RWPE1 (cell line): ENCODE measurements at regions not wholly inside any gene's neighbourhood (a gene's known extent, or its start where the extent isn't known, plus 50 kb on each side); places are given as distances from the start of the nearest gene placed in this dataset.
"Not testable (repeated sequence)": the region's sequence is repeated elsewhere in the genome, so short reads cannot be mapped to it uniquely, and the experiment has no call there.

Experiments used
- CTCF ChIA-PET: fragments of 350-600 bp; sonication (Branson Sonifier 250); formaldehyde crosslinking; extraction: SDS; loops from one replicate; lab custom pipeline; 2021; lab: Yijun Ruan, JAX
- POLR2A ChIA-PET: fragments of 400-600 bp; formaldehyde crosslinking; extraction: SDS; loops from one replicate; lab custom pipeline; 2020; ENCODE audit warnings: antibody characterized with exemption; ENCODE audit not compliant: low non-redundant PET; lab: Yijun Ruan, JAX
- DNase-seq: peaks from one replicate; pipeline ENCODE4 v3.0.0; 2012; ENCODE audit warnings: low spot score
- H3K27ac ChIP-seq: fragments of 450-650 bp; 2 replicates; pipeline ENCODE4 v1.5.1; 2017
- CTCF ChIP-seq: fragments of 450-650 bp; conservative IDR thresholded peaks from 2 replicates; pipeline ENCODE4 v1.5.1; 2017; ENCODE audit warnings: low read depth, mild to moderate bottlenecking

GRCh38 chr12:131464081-131464480 lies 246.8 kb upstream of the SFSWAP start:
- POLR2A ChIA-PET = no interaction called here

GRCh38 chr12:131466306-131466705 lies 244.6 kb upstream of the SFSWAP start:
- ChIA-PET CTCF (no interaction called here), POLR2A (no interaction called here)
- no peak overlapping the region for H3K27ac ChIP-seq
- no peak for DNase-seq
- no peak for TF ChIP-seq CTCF

More at GRCh38 chr12:131464081-131464480, 246.8 kb upstream of the SFSWAP start:
- CTCF ChIA-PET = interaction anchor here (1.0 kb wide), 1 partner anchor 9 kb away, joined by 4 read pairs; no protein-coding TSS in a partner anchor
- no peak overlapping the region for H3K27ac ChIP-seq
- DNase-seq = no peak
- no peak for TF ChIP-seq CTCF

GRCh38 chr12:131466932-131467331 lies 244.0 kb upstream of the SFSWAP start:
- TF ChIP-seq CTCF = no peak

GRCh38 chr12:131468206-131468605 lies 242.7 kb upstream of the SFSWAP start:
- no peak for DNase-seq
- no peak overlapping the region for H3K27ac ChIP-seq
- no peak for TF ChIP-seq CTCF
- POLR2A ChIA-PET = no interaction called here
- CTCF ChIA-PET = interaction anchor here (0.7 kb wide), 1 partner anchor 170 kb away, joined by 3 read pairs; no protein-coding TSS in a partner anchor

More at GRCh38 chr12:131466932-131467331, 244.0 kb upstream of the SFSWAP start:
- no peak for DNase-seq
- CTCF ChIA-PET = interaction anchor here (0.5 kb wide), 1 partner anchor 14 kb away, joined by 3 read pairs; no protein-coding TSS in a partner anchor
- no peak overlapping the region for H3K27ac ChIP-seq
- POLR2A ChIA-PET = no interaction called here

GRCh38 chr12:131469945-131470344 lies 240.9 kb upstream of the SFSWAP start:
- DNase-seq, H3K27ac ChIP-seq, POLR2A ChIA-PET: not testable (repeated sequence)
- CTCF ChIA-PET = interaction anchor here (0.6 kb wide), 1 partner anchor 806 kb away, joined by 5 read pairs; no protein-coding TSS in a partner anchor

GRCh38 chr12:131471271-131471905 lies 239.5 kb upstream of the SFSWAP start:
- ChIA-PET CTCF (no interaction called here), POLR2A (no interaction called here)
- no peak for DNase-seq
- no peak for TF ChIP-seq CTCF
- H3K27ac ChIP-seq = no peak overlapping the region
